ENCODE measurements at regions not wholly inside any gene's neighbourhood (a gene's known extent, or its start where the extent isn't known, plus 50 kb on each side); places are given as distances from the start of the nearest gene placed in this dataset.

DNA sequence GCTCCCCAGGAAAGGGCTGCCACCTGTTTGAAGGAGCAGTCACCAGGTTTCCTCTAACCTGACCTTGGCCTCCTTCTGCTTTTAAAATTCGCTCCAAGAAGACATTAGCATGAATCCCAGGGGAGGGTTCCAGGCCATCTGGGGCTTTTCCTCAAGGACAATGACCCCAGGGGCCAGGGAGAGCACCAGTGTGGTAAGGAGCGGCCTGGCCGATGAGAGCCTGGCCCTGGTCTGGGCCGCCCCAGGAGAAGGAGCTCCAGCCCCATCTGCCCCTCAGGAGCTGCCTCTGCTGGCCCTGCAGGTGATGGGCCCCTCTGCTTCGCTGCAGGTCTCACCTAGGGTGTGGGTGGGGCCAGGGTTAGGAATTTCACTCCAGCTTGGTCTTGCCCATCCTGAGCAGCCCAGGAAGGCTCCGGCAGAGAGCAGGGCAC, 209.2 kb upstream of the TNRC6C start (continued):
- TF ChIP-seq ATF1 (CRISPR knock-in tag; IDR thresholded peaks at IDR 0.05) (no peak), AR (CRISPR knock-in tag; IDR thresholded peaks at IDR 0.05) (no peak), MXD4 (CRISPR knock-in tag; IDR thresholded peaks at IDR 0.05; ENCODE audit: borderline replicate concordance) (no peak), OVOL2 (CRISPR knock-in tag; IDR thresholded peaks at IDR 0.05; ENCODE audit: borderline replicate concordance) (no peak), ZNF263 (CRISPR knock-in tag; IDR thresholded peaks at IDR 0.05; ENCODE audit: low read depth) (no peak), CBFB (CRISPR knock-in tag; IDR thresholded peaks at IDR 0.05; ENCODE audit: low read depth) (no peak)
- TF ChIP-seq, protein P1, sequence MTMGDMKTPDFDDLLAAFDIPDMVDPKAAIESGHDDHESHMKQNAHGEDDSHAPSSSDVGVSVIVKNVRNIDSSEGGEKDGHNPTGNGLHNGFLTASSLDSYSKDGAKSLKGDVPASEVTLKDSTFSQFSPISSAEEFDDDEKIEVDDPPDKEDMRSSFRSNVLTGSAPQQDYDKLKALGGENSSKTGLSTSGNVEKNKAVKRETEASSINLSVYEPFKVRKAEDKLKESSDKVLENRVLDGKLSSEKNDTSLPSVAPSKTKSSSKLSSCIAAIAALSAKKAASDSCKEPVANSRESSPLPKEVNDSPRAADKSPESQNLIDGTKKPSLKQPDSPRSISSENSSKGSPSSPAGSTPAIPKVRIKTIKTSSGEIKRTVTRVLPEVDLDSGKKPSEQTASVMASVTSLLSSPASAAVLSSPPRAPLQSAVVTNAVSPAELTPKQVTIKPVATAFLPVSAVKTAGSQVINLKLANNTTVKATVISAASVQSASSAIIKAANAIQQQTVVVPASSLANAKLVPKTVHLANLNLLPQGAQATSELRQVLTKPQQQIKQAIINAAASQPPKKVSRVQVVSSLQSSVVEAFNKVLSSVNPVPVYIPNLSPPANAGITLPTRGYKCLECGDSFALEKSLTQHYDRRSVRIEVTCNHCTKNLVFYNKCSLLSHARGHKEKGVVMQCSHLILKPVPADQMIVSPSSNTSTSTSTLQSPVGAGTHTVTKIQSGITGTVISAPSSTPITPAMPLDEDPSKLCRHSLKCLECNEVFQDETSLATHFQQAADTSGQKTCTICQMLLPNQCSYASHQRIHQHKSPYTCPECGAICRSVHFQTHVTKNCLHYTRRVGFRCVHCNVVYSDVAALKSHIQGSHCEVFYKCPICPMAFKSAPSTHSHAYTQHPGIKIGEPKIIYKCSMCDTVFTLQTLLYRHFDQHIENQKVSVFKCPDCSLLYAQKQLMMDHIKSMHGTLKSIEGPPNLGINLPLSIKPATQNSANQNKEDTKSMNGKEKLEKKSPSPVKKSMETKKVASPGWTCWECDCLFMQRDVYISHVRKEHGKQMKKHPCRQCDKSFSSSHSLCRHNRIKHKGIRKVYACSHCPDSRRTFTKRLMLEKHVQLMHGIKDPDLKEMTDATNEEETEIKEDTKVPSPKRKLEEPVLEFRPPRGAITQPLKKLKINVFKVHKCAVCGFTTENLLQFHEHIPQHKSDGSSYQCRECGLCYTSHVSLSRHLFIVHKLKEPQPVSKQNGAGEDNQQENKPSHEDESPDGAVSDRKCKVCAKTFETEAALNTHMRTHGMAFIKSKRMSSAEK (CRISPR knock-in tag; IDR thresholded peaks at IDR 0.05; ENCODE audit: borderline replicate concordance): no peak
- TF ChIP-seq, protein P2, sequence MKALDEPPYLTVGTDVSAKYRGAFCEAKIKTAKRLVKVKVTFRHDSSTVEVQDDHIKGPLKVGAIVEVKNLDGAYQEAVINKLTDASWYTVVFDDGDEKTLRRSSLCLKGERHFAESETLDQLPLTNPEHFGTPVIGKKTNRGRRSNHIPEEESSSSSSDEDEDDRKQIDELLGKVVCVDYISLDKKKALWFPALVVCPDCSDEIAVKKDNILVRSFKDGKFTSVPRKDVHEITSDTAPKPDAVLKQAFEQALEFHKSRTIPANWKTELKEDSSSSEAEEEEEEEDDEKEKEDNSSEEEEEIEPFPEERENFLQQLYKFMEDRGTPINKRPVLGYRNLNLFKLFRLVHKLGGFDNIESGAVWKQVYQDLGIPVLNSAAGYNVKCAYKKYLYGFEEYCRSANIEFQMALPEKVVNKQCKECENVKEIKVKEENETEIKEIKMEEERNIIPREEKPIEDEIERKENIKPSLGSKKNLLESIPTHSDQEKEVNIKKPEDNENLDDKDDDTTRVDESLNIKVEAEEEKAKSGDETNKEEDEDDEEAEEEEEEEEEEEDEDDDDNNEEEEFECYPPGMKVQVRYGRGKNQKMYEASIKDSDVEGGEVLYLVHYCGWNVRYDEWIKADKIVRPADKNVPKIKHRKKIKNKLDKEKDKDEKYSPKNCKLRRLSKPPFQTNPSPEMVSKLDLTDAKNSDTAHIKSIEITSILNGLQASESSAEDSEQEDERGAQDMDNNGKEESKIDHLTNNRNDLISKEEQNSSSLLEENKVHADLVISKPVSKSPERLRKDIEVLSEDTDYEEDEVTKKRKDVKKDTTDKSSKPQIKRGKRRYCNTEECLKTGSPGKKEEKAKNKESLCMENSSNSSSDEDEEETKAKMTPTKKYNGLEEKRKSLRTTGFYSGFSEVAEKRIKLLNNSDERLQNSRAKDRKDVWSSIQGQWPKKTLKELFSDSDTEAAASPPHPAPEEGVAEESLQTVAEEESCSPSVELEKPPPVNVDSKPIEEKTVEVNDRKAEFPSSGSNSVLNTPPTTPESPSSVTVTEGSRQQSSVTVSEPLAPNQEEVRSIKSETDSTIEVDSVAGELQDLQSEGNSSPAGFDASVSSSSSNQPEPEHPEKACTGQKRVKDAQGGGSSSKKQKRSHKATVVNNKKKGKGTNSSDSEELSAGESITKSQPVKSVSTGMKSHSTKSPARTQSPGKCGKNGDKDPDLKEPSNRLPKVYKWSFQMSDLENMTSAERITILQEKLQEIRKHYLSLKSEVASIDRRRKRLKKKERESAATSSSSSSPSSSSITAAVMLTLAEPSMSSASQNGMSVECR (CRISPR knock-in tag; IDR thresholded peaks at IDR 0.05; ENCODE audit: borderline replicate concordance): no peak
- TF ChIP-seq, protein P3, sequence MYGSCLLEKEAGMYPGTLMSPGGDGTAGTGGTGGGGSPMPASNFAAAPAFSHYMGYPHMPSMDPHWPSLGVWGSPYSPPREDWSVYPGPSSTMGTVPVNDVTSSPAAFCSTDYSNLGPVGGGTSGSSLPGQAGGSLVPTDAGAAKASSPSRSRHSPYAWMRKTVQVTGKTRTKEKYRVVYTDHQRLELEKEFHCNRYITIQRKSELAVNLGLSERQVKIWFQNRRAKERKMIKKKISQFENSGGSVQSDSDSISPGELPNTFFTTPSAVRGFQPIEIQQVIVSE (CRISPR knock-in tag; IDR thresholded peaks at IDR 0.05; ENCODE audit: borderline replicate concordance): no peak
- TF ChIP-seq, protein P4, sequence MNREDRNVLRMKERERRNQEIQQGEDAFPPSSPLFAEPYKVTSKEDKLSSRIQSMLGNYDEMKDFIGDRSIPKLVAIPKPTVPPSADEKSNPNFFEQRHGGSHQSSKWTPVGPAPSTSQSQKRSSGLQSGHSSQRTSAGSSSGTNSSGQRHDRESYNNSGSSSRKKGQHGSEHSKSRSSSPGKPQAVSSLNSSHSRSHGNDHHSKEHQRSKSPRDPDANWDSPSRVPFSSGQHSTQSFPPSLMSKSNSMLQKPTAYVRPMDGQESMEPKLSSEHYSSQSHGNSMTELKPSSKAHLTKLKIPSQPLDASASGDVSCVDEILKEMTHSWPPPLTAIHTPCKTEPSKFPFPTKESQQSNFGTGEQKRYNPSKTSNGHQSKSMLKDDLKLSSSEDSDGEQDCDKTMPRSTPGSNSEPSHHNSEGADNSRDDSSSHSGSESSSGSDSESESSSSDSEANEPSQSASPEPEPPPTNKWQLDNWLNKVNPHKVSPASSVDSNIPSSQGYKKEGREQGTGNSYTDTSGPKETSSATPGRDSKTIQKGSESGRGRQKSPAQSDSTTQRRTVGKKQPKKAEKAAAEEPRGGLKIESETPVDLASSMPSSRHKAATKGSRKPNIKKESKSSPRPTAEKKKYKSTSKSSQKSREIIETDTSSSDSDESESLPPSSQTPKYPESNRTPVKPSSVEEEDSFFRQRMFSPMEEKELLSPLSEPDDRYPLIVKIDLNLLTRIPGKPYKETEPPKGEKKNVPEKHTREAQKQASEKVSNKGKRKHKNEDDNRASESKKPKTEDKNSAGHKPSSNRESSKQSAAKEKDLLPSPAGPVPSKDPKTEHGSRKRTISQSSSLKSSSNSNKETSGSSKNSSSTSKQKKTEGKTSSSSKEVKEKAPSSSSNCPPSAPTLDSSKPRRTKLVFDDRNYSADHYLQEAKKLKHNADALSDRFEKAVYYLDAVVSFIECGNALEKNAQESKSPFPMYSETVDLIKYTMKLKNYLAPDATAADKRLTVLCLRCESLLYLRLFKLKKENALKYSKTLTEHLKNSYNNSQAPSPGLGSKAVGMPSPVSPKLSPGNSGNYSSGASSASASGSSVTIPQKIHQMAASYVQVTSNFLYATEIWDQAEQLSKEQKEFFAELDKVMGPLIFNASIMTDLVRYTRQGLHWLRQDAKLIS (CRISPR knock-in tag; IDR thresholded peaks at IDR 0.05; ENCODE audit: borderline replicate concordance): no peak

Data from WTC11 (cell line).